ENCODE measurements at regions not wholly inside any gene's neighbourhood (a gene's known extent, or its start where the extent isn't known, plus 50 kb on each side); places are given as distances from the start of the nearest gene placed in this dataset.
"Not testable (repeated sequence)": the region's sequence is repeated elsewhere in the genome, so short reads cannot be mapped to it uniquely, and the experiment has no call there.

GRCh38 chr15:23873613-23874012, 186.5 kb upstream of the NDN start:
- not testable (repeated sequence) for TF ChIP-seq CTCF, POLR2A (IDR thresholded peaks at IDR 0.05)

Data from body of pancreas (tissue), 4 donors.